NCI-H128 (cell line): ENCODE measurements at regions not wholly inside any gene's neighbourhood (a gene's known extent, or its start where the extent isn't known, plus 50 kb on each side); places are given as distances from the start of the nearest gene placed in this dataset.

Experiments used
- DNase-seq: peaks from one replicate; lab custom pipeline; 2025; ENCODE audit not compliant: unreplicated experiment; lab: John Stamatoyannopoulos, UW

DNA sequence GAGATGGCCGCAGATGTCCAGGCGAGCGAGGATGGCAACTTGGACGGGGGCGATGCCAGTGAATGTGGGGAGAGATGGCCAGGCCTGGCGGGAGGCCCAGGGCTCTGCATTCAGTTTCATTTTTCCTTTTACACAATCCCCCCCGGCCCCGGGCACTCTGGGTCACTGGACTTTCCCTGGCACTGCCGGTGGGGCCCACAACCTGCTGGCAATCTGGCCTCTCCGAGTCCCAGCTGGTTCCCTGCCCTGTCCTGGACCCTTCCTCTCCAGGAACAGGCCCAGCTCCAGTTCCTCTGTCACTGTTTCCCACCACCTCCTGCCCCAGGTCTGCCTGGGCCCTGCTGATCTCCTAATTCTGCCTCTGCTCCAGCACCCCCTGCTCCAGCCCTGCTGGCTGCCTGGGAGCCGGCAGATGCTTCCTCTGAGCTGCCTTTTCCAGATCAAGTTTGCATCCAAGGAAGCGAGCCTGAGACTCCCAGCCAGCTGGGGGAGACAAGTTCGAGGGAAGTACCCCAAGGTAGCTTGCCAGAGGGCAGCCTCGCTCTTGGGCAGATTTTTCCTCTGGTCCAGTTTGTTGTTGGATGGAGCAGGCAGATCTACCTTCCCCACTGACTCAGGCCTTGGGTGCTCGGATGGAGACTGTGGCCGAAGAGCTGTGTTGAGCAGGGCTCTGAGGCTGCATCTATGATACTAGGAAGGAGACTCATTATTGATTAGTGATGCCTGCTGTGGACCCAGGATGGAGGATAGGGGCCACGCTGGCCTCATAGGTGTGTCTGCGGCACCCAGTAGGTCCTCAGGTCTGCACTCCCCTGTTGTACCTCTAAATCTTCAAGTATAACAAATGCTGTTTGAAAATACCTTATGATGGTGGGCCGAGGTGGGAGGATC is 83.2 kb downstream of the CEBPB start:
- no peak for DNase-seq

- DNase-seq = no peak
Measured at GRCh38 chr20:50274570-50275430, 84.2 kb downstream of the CEBPB start.

DNA sequence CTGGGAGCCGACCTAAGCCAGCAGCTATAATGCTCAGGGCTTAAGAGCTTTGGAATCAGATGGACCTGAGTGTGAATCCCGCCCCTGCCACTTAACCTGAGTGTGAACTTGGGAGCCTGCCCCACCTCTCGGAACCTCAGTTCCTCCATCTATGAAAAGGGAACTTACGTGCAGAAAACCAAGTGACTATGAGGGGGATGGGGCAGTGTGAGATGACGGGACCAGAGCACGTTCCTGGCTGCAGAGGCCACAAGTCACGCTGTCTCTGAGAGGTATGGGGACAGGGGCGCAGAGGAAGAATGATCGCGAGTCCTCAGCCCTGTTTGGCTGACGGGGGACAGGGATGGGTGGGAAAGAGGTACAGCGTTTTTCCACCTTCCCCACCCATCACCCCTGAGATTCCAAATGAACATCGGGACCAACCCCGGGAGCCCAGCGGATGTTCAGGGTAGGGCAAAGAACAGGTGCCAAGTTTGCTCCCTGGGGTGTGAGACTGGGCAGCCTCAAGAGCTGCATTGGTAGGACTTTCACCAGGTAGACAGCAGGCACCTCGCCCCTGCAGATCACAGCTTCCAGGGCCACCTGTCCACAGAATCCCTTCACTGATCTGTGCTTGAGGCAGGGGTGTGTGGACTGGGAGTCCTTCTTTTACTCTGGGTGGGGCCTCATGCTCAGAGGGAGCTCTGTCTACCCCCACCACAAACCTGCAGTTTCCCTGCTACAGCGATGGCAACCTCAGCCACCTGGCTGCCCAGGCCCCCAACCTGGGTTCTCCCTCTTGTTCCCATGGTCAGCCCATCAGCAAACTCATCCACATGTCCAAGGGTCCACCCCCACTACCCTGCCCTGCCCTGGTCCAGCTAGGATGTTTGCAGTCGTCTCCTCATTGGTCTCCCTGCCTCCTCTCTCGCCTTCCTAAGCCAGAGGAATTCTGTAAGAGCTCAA is 85.8 kb downstream of the CEBPB start:
- no peak for DNase-seq

- DNase-seq = no peak
Measured at GRCh38 chr20:50277064-50277415, 86.4 kb downstream of the CEBPB start.

- DNase-seq = no peak
Measured at GRCh38 chr20:50277460-50278376, 87.1 kb downstream of the CEBPB start.

- no peak for DNase-seq
Measured at GRCh38 chr20:50278377-50278683, 87.7 kb downstream of the CEBPB start.

DNA sequence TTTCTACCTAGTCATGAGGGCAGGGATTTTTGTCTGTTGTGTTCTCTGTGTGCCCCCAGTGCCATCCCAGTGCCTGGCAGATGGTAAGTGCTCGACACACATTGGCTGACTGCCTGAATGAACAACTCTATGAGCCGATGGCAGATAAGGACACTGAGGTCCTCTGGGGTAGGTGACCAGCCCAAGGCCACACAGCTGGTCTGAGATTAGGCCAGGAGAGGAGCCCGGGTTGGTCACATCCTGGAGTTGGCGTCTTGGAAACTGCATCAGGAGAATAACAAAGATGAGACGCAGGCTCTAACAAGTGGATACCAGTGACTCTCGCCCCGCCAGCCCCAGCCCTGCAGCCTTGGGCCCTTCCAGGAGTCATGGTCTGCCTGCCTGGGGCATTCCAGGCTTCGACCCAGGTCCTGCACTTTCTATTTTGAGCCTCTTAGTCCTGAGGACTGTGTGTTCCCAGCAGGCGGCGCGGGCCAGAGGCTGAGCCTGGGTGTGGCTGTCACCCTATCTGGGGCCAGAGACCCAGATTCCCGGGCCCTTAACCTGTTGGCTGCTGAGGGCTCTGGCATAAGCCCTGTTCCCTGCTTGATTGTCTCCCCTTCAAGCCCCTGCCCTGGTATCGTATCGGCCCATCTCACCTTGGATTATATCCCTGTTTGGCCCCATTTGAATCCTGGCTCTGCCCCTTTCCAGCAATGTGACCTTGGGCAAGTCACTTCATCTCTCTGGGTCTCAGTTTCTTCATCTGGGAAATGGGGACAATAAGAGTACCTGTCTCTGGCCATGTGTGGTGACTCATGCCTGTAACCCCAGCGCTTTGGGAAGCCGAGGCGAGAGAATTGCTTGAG is 88.3 kb downstream of the CEBPB start:
- DNase-seq = no peak

DNA sequence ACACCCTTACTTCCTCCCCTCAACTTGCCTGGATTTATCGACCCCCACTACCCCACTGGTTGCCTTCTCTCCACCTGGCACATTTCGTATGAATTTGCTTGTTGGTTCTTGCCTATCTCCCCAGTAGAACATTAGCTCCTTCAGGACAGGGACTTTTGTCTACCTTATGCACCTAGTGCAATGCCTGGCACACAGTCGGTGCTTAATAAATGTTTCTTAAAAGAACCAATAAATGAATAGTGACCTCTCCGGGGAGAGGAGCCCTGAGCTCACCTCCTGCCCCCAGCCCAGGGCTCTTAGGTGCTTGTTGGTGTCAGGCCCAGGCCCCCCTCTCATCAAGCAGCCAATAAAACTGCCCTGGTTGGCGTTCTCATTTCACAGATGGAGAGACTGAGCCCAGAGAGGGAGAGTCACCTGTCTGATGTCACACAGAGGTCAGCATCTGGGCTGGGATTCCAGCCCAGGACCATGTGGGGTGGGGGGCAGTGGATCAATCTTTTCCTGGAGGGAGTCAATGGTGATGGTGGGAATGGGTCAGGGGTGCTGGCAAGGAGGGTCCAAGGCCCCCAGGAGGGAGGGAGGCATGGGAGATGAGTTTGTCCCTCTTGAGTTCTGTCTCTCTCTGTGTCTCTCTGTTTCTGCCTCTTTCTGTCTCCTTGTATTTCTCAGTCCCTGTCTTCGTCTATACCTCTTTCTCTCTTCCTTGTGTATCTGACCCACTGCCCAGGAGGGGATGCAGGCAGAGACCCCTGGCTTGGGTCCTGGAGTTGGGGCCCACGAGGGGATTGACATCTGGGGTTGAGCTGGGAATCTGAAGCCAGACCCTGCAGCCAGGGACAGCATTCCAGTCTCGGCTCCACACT is 89.6 kb downstream of the CEBPB start:
- DNase-seq = no peak

GRCh38 chr20:50280851-50281655 is 90.4 kb downstream of the CEBPB start:
- no peak for DNase-seq

DNA sequence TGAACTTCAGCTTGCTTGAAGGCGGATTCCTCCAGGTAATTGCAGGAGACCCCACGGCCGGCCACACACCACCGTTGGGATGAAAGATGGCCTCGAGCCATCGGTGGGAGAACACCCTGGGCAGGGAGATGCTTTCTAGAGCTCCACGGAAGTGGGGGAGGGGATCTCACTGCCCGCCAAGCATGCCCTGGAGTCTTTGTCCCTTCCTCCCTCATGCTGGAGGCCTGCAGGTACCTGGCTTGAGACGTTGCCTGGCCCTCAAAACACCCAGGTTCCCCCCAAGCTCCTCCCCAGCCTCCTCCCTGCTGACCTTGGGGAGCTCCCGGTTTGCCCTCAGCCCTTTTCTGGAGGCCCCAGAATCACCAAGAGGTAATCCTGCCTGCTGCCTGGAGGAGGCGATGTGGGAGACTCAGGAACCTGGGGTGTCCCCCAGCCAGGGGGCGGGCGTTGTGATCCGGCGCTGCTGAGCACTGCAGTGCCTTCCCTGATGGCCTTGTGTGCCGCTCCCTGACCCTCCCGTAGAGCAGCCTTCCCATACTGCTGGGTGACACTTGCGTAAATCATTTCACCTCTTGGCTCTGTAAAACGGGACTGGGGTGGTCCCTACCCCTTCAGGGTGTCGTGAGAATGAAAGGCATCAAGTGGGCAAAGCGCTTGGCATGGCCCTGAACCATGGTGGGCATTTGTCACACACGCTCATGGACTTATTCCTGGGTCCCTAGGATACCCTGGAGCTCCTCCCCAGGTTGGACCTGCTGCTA is 91.4 kb downstream of the CEBPB start:
- no peak for DNase-seq

DNA sequence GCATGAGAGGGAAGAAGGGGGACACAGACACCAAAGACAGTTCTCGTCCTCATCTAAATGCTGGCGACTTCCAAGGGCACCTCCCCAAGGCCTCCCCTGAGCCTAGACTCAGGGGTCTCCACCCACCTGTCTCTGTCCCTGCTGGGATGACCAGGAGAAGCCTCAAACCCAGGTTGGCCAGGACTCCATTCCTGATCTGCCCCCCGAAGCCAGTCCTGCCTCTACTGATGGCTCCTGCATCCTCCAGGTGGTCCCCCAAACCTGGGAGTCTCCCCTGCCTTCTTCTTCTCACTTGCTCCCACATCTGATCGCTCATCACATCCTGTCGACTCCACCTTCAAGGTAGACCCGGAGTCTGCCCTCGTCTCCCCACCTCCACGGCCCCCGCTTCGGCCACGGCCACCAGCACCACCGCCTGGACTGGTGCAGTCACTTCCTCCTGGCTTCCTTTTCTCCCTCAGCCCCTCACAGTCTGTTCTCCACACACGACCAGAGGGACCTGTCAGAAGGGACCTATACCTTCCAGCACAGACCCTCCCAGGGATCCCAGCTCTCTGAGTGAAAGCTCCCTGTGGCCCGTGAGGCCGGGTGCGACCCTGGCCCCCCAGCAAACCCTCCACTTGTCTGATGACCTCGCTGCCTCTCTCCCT is 92.1 kb downstream of the CEBPB start:
- DNase-seq = no peak

DNA sequence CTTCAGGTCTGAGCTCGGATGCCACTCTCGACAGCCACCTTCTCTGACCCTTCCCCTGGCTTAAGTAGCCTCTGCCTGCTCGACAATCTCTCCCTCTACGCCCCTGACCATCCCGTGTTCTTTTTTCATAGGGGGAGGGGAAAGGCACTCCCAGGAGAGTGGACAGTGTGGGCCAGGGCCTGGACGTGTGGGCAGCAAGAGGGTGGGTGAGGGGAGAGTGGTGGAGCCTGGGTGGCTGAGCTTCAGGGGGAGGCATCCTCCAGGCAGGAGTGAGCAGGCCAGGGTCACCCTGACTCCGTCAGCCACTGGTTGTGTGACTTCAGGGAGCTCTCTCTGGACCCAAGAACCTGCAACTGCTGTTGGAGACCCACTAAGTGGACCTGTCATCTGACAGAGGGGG is 92.7 kb downstream of the CEBPB start:
- no peak for DNase-seq

- DNase-seq = no peak
Measured at GRCh38 chr20:50283922-50284810, 93.5 kb downstream of the CEBPB start.

DNA sequence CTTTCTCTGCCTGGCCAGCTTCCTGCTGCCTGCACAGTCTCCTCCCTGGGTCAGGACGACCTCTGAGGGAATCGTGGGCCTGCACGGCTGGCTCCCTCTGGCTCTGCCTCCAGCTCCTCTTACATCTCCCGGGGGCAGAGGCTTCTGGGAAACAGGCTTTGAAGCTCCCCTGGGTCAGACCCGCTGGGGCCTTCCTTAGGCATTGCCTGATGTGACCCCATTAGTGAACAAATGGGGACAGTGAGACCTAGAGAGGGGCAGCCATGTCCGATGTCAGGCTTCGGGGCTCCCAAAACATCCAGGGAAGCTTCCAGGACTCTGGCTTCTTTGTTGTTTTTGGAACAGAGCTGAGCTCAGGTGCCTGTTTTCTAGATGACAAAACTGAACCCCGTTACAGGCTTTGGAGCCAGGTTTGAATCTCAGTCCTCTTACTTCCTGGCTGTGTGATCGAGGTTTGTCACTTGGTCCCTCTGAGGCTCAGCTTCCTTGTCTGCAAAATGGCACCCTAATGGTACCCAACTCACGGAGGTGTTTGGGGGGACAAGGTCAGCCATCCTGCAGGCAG is 94.3 kb downstream of the CEBPB start:
- no peak for DNase-seq
